CD8-positive, alpha-beta memory T cell (primary cell): ENCODE measurements at regions not wholly inside any gene's neighbourhood (a gene's known extent, or its start where the extent isn't known, plus 50 kb on each side); places are given as distances from the start of the nearest gene placed in this dataset.
A peak's percentile ranks its signal among the peaks of the same experiment; 100 is the strongest.

ENCODE experiments used
- CTCF ChIA-PET: fragments of 350-600 bp; sonication (Branson Sonifier 250); formaldehyde crosslinking; loops from one replicate; lab custom pipeline; 2021; ENCODE audit warnings: antibody characterized with exemption; lab: Charles Lee
- POLR2A ChIA-PET: fragments of 350-600 bp; sonication (Branson Sonifier 250); formaldehyde crosslinking; loops from one replicate; lab custom pipeline; 2021; ENCODE audit warnings: antibody characterized with exemption; lab: Charles Lee
- DNase-seq, 5 donors: peaks; one replicate each; pipeline versions ENCODE4 v3.0.0 to v3.0.0-alpha.2; 2020 to 2022; ENCODE audit warnings: mixed read lengths in 1 of 5
- H3K27ac ChIP-seq: one replicate; pipeline ENCODE4 v1.7.0; 2013; ENCODE audit warnings: low read depth, mild to moderate bottlenecking, low read length, moderate library complexity
- H3K27me3 ChIP-seq: 2 replicates; pipeline ENCODE4 v1.7.0; 2013; ENCODE audit warnings: low read length, mild to moderate bottlenecking; ENCODE audit not compliant: insufficient read depth, poor library complexity, severe bottlenecking
- H3K36me3 ChIP-seq: 2 replicates; pipeline ENCODE4 v1.7.0; 2013; ENCODE audit warnings: mild to moderate bottlenecking, low read length, moderate library complexity; ENCODE audit not compliant: insufficient read depth
- H3K4me1 ChIP-seq: 2 replicates; pipeline ENCODE4 v1.7.0; 2013; ENCODE audit warnings: mild to moderate bottlenecking, low read length, moderate library complexity; ENCODE audit not compliant: insufficient read depth
- H3K4me3 ChIP-seq: 2 replicates; pipeline ENCODE4 v1.7.0; 2013; ENCODE audit warnings: mild to moderate bottlenecking, low read length
- H3K9me3 ChIP-seq: 2 replicates; pipeline ENCODE4 v1.7.0; 2013; ENCODE audit warnings: mild to moderate bottlenecking, low read length
- H3K27ac Mint-ChIP-seq, 8 donors: one replicate each; pipeline ENCODE4 v1.8.0; 2020 to 2021; ENCODE audit warnings: mixed read lengths in 8 of 8, mild to moderate bottlenecking in 6 of 8, inconsistent platforms in 3 of 8, moderate library complexity in 3 of 8
- H3K27me3 Mint-ChIP-seq, 2 donors: one replicate each; pipeline ENCODE4 v1.8.0; 2020 to 2021; ENCODE audit warnings: mixed read lengths in 2 of 2, mild to moderate bottlenecking in 1 of 2, moderate library complexity in 1 of 2
- H3K36me3 Mint-ChIP-seq, 3 donors: one replicate each; pipeline ENCODE4 v1.8.0; 2020 to 2021; ENCODE audit warnings: mixed read lengths in 3 of 3, inconsistent platforms in 1 of 3, mild to moderate bottlenecking in 1 of 3
- H3K4me1 Mint-ChIP-seq, 3 donors: one replicate each; pipeline ENCODE4 v1.8.0; 2020 to 2021; ENCODE audit warnings: mixed read lengths in 3 of 3, inconsistent platforms in 1 of 3, mild to moderate bottlenecking in 1 of 3
- H3K4me3 Mint-ChIP-seq, 7 donors: one replicate each; pipeline ENCODE4 v1.8.0; 2020 to 2021; ENCODE audit warnings: mixed read lengths in 7 of 7, mild to moderate bottlenecking in 6 of 7, moderate library complexity in 4 of 7, inconsistent platforms in 2 of 7
- H3K9me3 Mint-ChIP-seq, 5 donors: one replicate each; pipeline ENCODE4 v1.8.0; 2020 to 2022; ENCODE audit warnings: mixed read lengths in 5 of 5, mild to moderate bottlenecking in 3 of 5, moderate library complexity in 2 of 5, inconsistent platforms in 1 of 5

DNA sequence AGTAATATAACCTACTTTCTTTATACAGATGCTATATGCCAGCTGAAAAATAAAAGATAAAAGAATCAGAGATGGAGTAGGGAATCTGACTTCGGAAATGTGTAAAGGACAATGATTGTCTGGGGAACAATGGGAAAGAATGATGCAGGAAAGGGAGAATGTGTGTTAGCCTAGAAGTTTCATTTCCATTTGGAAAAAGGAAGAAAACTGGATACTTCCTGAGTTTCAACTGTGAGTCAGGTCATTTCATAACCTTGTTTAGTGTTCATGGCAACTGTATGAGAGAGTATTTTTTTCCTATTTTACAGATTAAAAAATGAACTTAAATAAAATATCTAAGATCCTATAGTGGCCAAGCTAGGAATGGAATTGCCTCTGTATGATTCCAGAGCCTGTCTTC is 261.3 kb upstream of the NECTIN3 start:
- Histone ChIP-seq H3K4me3 (no peak overlapping the region), H3K36me3 (no peaks in the 10 kb centered on the region), H3K27me3 (no peaks in the 10 kb centered on the region), H3K27ac (no peak overlapping the region), H3K9me3 (no peaks in the 10 kb centered on the region), H3K4me1 (no peaks in the 10 kb centered on the region)
- DNase-seq = no peak
- H3K36me3 Mint-ChIP-seq = no peaks in the 10 kb centered on the region
- peaks cover 12 to 14% (median 13%) of the 10 kb centered on the region in 3 donors for H3K4me1 Mint-ChIP-seq
- no peaks in the 10 kb centered on the region for H3K9me3 Mint-ChIP-seq
- no peak overlapping the region for H3K4me3 Mint-ChIP-seq
- CTCF ChIA-PET = no interaction called here
- POLR2A ChIA-PET = no interaction called here
- H3K27me3 Mint-ChIP-seq = peaks cover 0 to 1% of the 10 kb centered on the region in 2 donors
- peak overlapping the region in 1 of 8 donors; percentile 2 for H3K27ac Mint-ChIP-seq

DNA sequence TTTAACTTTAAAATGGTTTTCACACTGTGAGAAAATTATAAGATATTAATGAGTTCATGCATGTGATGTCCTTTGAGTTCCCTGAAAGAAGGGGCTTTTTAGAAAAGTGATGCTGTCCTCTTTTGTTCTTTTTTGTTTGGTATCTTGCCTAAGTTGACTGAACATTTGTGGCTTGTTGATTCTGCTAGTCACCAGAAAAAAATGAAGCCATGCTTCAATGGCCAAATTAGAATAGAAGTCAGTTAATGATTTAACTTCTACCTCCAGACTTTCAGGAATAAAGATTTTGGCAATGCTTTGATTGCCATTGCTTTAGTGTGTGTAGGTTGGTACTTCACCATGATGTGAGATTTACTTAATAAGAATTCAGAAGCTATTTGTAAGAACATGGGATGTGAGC is 260.6 kb upstream of the NECTIN3 start:
- CTCF ChIA-PET = no interaction called here
- DNase-seq = no peak
- Mint-ChIP-seq H3K4me1 (peaks cover 12 to 14% (median 13%) of the 10 kb centered on the region in 3 donors), H3K27ac (no peak overlapping the region), H3K4me3 (no peak overlapping the region), H3K36me3 (no peaks in the 10 kb centered on the region), H3K9me3 (no peaks in the 10 kb centered on the region), H3K27me3 (peaks cover 0 to 1% of the 10 kb centered on the region in 2 donors)
- no peaks in the 10 kb centered on the region for H3K4me1 ChIP-seq
- no peaks in the 10 kb centered on the region for H3K27me3 ChIP-seq
- no peak overlapping the region for H3K27ac ChIP-seq
- POLR2A ChIA-PET = no interaction called here
- H3K9me3 ChIP-seq = no peaks in the 10 kb centered on the region
- H3K4me3 ChIP-seq = no peak overlapping the region
- H3K36me3 ChIP-seq = no peaks in the 10 kb centered on the region

DNA sequence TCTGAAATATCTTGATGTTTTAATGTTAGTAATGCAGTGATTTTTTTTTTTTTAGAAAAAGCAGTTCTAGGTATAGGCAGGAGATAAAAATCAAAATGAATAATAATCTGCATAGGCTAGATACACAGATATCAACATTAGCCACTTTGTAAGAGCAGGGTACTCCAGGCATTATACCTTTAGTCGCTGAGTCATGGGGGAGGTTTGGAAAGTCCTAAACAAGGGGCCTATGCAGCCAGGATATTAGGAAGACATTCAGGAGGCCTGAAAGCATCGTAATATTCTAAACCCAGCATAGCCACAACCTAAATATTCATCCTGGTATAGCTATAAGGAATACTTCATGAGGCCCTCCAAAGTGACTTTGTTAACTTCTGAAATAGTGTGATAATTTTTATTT is 258.1 kb upstream of the NECTIN3 start:
- Mint-ChIP-seq H3K4me3 (no peak overlapping the region), H3K36me3 (peaks cover 0 to under 1% (median 0%) of the 10 kb centered on the region in 3 donors), H3K9me3 (no peaks in the 10 kb centered on the region), H3K27ac (no peak overlapping the region), H3K4me1 (peaks cover 12 to 14% (median 13%) of the 10 kb centered on the region in 3 donors), H3K27me3 (no peaks in the 10 kb centered on the region)
- Histone ChIP-seq H3K4me3 (no peak overlapping the region), H3K27me3 (no peaks in the 10 kb centered on the region), H3K36me3 (no peaks in the 10 kb centered on the region), H3K27ac (no peak overlapping the region), H3K9me3 (no peaks in the 10 kb centered on the region), H3K4me1 (no peaks in the 10 kb centered on the region)
- POLR2A ChIA-PET = no interaction called here
- CTCF ChIA-PET = no interaction called here
- DNase-seq = no peak

DNA sequence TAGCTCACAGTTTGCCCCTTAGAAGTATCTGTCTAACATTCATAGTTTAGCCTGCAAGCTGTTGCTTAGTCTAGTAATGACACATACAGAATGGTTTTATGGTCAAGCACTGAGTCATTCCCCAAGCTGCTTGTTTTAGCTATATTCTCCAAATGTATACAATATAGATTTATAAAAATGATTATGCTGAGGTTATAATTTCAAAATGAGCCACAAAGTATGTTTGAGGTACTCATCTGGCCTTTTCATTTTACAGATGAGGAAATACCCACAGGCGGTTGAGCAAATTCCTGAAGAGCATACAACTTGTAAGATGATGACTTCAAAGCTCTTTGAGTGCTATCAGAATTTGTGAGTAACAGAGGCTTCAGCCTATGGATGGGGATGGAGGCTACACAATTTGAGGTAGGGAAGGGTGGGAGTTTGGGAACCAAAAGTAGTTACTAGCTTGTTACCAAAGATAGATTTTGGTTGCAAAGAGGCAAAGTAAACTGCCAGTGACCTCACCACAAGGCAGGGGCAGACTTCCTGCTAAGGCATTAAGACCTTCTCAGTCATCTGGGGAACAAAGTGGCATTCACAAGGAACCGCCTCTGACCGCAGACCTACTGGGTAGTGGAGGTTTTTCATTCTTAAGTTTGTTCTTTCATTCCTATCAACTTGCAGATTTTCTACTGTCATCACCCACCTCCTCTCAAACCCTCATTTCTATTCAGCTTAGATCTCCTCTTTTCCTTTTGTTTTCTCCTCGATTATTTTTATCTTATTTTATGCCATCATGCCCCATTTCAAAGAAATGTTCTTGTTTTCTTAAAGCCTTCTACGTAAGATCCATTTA is 257.2 kb upstream of the NECTIN3 start:
- ChIA-PET POLR2A (no interaction called here), CTCF (no interaction called here)
- Mint-ChIP-seq H3K4me3 (peak overlapping the region in 4 of 7 donors; percentile 1 to 28 (median 10)), H3K27me3 (no peaks in the 10 kb centered on the region), H3K9me3 (no peaks in the 10 kb centered on the region), H3K36me3 (peaks cover 0 to 1% (median 0%) of the 10 kb centered on the region in 3 donors), H3K27ac (peak overlapping the region in 2 of 8 donors; percentile 18 to 47), H3K4me1 (peaks cover 12 to 14% (median 13%) of the 10 kb centered on the region in 3 donors)
- no peaks in the 10 kb centered on the region for H3K4me1 ChIP-seq
- no peak overlapping the region for H3K4me3 ChIP-seq
- H3K27me3 ChIP-seq = no peaks in the 10 kb centered on the region
- DNase-seq = peak in 4 of 5 donors; percentile 1 to 53 (median 5)
- no peaks in the 10 kb centered on the region for H3K36me3 ChIP-seq
- no peak overlapping the region for H3K27ac ChIP-seq
- no peaks in the 10 kb centered on the region for H3K9me3 ChIP-seq

DNA sequence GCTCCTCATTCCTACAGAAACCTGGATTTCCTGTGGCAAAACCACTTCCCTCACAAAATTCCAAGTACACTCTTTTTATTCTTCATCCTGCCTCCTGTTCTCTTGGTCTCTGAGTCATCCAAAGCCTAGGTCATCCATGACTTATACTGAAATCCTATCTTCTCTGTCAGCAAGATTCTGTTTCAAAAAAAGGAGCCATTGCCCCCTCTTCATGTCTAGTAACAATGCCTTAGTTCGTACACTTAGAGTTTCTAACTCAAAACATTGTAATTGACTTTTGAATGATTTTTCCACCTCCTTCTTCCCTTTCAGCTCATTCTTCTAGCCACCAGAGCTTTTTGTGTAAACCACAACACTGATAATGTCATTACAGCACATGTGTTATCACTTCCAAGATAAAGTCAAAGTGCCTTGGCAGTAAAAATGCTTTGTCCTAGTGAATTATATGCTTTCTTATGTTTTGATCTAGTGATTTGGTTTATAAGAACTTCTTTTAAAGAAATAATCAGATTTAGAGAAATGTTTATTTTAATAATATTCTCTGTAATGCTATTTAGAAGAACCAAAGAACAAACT is 256.5 kb upstream of the NECTIN3 start:
- Mint-ChIP-seq H3K4me3 (peak overlapping the region in 3 of 7 donors; percentile 1 to 17 (median 2)), H3K9me3 (no peaks in the 10 kb centered on the region), H3K36me3 (peaks cover 0 to 1% (median 0%) of the 10 kb centered on the region in 3 donors), H3K27me3 (no peaks in the 10 kb centered on the region), H3K27ac (peak overlapping the region in 2 of 8 donors; percentile 18 to 47), H3K4me1 (peaks cover 12 to 14% (median 13%) of the 10 kb centered on the region in 3 donors)
- Histone ChIP-seq H3K4me1 (no peaks in the 10 kb centered on the region), H3K4me3 (no peak overlapping the region), H3K27ac (no peak overlapping the region), H3K27me3 (no peaks in the 10 kb centered on the region), H3K36me3 (no peaks in the 10 kb centered on the region), H3K9me3 (no peaks in the 10 kb centered on the region)
- CTCF ChIA-PET = no interaction called here
- POLR2A ChIA-PET = no interaction called here
- DNase-seq = no peak

DNA sequence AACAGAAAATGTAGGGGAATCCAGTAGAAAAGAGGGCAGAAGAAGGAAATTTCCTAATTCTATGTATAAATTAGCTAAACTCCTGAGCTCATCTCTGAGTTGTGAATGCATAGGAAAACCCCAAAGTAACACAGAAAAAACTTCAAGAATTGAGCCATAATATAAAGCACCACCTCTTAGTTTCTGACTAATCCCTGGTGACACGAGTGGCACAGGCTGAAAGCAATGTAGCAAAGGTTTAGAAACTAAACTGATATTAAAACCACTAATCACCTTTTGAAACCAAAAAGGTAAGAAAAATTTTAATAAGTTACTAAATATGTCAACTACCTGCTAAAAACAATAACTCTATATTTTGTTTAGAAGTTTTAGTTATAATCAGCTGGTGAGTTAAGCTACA is 255.6 kb upstream of the NECTIN3 start:
- ChIA-PET CTCF (no interaction called here), POLR2A (no interaction called here)
- no peak overlapping the region for H3K4me3 Mint-ChIP-seq
- H3K36me3 Mint-ChIP-seq = peaks cover 0 to 1% (median 0%) of the 10 kb centered on the region in 3 donors
- Histone ChIP-seq H3K4me1 (no peaks in the 10 kb centered on the region), H3K36me3 (no peaks in the 10 kb centered on the region), H3K9me3 (no peaks in the 10 kb centered on the region), H3K4me3 (no peak overlapping the region), H3K27ac (no peak overlapping the region), H3K27me3 (no peaks in the 10 kb centered on the region)
- no peak overlapping the region for H3K27ac Mint-ChIP-seq
- H3K4me1 Mint-ChIP-seq = peaks cover 12 to 14% (median 13%) of the 10 kb centered on the region in 3 donors
- H3K27me3 Mint-ChIP-seq = no peaks in the 10 kb centered on the region
- no peak for DNase-seq
- no peaks in the 10 kb centered on the region for H3K9me3 Mint-ChIP-seq

DNA sequence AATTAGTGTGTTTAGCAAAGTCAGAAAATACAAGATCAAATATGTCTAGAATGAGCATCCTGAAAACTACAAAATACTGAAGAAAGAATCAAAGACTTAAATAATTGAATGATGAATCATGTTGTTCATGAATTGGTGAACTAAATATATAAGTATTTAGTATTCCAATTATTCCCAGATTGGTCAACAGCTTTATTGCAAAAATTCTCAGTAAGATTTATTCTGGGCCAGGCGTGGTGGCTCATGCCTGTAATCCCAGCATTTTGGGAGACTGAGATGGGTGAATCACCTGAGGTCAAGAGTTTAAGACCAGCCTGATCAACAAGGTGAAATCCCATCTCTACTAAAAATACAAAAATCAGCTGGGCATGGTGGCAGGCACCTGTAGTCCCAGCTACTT is 250.0 kb upstream of the NECTIN3 start:
- POLR2A ChIA-PET = no interaction called here

GRCh38 chr3:110822971-110823370 is 248.6 kb upstream of the NECTIN3 start:
- Mint-ChIP-seq H3K4me1 (no peaks in the 10 kb centered on the region), H3K27me3 (no peaks in the 10 kb centered on the region), H3K4me3 (no peak overlapping the region), H3K27ac (no peak overlapping the region), H3K36me3 (peaks cover 0 to 1% (median 0%) of the 10 kb centered on the region in 3 donors), H3K9me3 (no peaks in the 10 kb centered on the region)
- Histone ChIP-seq H3K4me1 (no peaks in the 10 kb centered on the region), H3K9me3 (no peaks in the 10 kb centered on the region), H3K4me3 (no peak overlapping the region), H3K27me3 (no peaks in the 10 kb centered on the region), H3K36me3 (no peaks in the 10 kb centered on the region), H3K27ac (no peak overlapping the region)
- POLR2A ChIA-PET = no interaction called here
- DNase-seq = no peak
- CTCF ChIA-PET = no interaction called here

More for the DNA sequence above, 250.0 kb upstream of the NECTIN3 start:
- H3K27me3 ChIP-seq = no peaks in the 10 kb centered on the region
- DNase-seq = no peak
- Mint-ChIP-seq H3K27ac (no peak overlapping the region), H3K9me3 (no peaks in the 10 kb centered on the region), H3K4me1 (no peaks in the 10 kb centered on the region), H3K4me3 (no peak overlapping the region), H3K36me3 (peaks cover 0 to 1% (median 0%) of the 10 kb centered on the region in 3 donors), H3K27me3 (no peaks in the 10 kb centered on the region)
- H3K27ac ChIP-seq = no peak overlapping the region
- H3K4me3 ChIP-seq = no peak overlapping the region
- H3K9me3 ChIP-seq = no peaks in the 10 kb centered on the region
- no peaks in the 10 kb centered on the region for H3K36me3 ChIP-seq
- no peaks in the 10 kb centered on the region for H3K4me1 ChIP-seq
- CTCF ChIA-PET = no interaction called here
